ENCODE measurements at regions not wholly inside any gene's neighbourhood (a gene's known extent, or its start where the extent isn't known, plus 50 kb on each side); places are given as distances from the start of the nearest gene placed in this dataset.
A peak's percentile ranks its signal among the peaks of the same experiment; 100 is the strongest.

DNA sequence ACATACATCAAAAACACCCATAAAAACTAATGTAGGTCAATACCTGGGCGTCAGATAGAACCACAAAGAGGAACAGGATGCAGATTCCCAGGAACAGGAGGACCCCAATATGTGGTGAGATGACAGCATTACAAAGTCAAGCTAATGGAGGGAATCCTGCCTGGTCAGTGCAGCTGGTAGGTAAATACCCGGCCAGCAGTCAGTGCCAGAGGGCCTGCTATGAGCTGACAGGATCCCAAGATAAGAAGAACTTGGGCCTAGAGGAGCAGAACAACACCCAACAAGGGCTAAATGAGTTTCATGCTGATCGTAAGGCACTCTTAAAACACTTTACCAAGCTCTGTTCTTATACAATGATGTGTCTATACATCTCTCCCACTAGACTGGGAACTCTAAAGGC lies 61.2 kb upstream of the KCNMB2 start:
- H3K4me2 ChIP-seq (ENCODE audit: insufficient read depth in 1 of 2, low read depth in 2 of 2, low read length in 2 of 2) = no peak overlapping the region
- H2AFZ ChIP-seq (ENCODE audit: low read length) = no peak overlapping the region
- no peak overlapping the region for H3K56ac ChIP-seq (replicated peaks; ENCODE audit: insufficient read length, low read depth, low read length)
- no peak overlapping the region for H2BK15ac ChIP-seq (ENCODE audit: low read length)
- no peaks in the 10 kb centered on the region for H4K20me1 ChIP-seq (replicated peaks in 1 of 2; ENCODE audit: control insufficient read depth in 1 of 2, insufficient read depth in 2 of 2, low read length in 2 of 2)
- H4K8ac ChIP-seq (ENCODE audit: extremely low read depth, insufficient read depth, low read length) = no peak overlapping the region
- POLR2A ChIA-PET (ENCODE audit: partially characterized antibody) = no interaction called here
- H4K5ac ChIP-seq (ENCODE audit: insufficient read length, low read depth, low read length) = no peak overlapping the region
- CTCF ChIA-PET (ENCODE audit: partially characterized antibody) = interaction anchor here (1.0 to 2.2 kb wide), 4 partner anchors 18 to 441 kb away, joined by 3 to 5 read pairs (median 4); no protein-coding TSS in a partner anchor
- no peak overlapping the region for H2BK20ac ChIP-seq (ENCODE audit: low read length)
- peaks cover 0 to 5% (median 3%) of the 10 kb centered on the region in 4 experiments; a peak in 2 of 7 replicates for H3K4me1 ChIP-seq (replicated peaks in 1 of 4; ENCODE audit: control insufficient read depth in 3 of 4, insufficient read depth in 4 of 4, low read length in 3 of 4)
- H2BK12ac ChIP-seq (ENCODE audit: low read depth, low read length) = no peak overlapping the region
- no peak overlapping the region for H2BK120ac ChIP-seq (replicated peaks; ENCODE audit: low read depth, low read length)
- H3K18ac ChIP-seq (ENCODE audit: extremely low read depth, low read length) = no peak overlapping the region
- H3K23me2 ChIP-seq (ENCODE audit: low read depth, low read length) = no peaks in the 10 kb centered on the region; the same call in 1 of the 2 replicates
- FAIRE-seq (no peak), DNase-seq (ENCODE audit: low read depth in 1 of 2, low spot score in 2 of 2) (no peak)
- no peak overlapping the region for H3K27ac ChIP-seq (ENCODE audit: low read depth, low read length)
- no peaks in the 10 kb centered on the region for H3K9me3 ChIP-seq (ENCODE audit: insufficient read depth in 2 of 2, low read depth in 1 of 2, low read length in 1 of 2)
- H3K36me3 ChIP-seq (ENCODE audit: control insufficient read depth in 2 of 4, insufficient read depth in 4 of 4, low read length in 3 of 4) = no peaks in the 10 kb centered on the region
- 87% methylated on average over 3 of the region's 3 CpGs; no CpG with 5 or more reads in 1 of the 2 experiments for WGBS, 2 experiments (ENCODE audit: extremely low coverage in 1 of 2, insufficient coverage in 1 of 2, insufficient read length in 1 of 2, insufficient replicate concordance in 2 of 2, low coverage in 1 of 2, low lambda C conversion rate in 2 of 2, missing lambda C conversion rate in 1 of 2)
- no peaks in the 10 kb centered on the region for H3K27me3 ChIP-seq (replicated peaks in 1 of 4; ENCODE audit: control insufficient read depth in 3 of 4, extremely low read depth in 1 of 4, insufficient read depth in 3 of 4, low read length in 3 of 4)
- H3K14ac ChIP-seq (ENCODE audit: insufficient read length) = no peak overlapping the region
- no peak overlapping the region for H3K4me3 ChIP-seq (ENCODE audit: extremely low read depth in 1 of 4, insufficient read depth in 2 of 4, low read depth in 3 of 4, low read length in 4 of 4)
- H2AK5ac ChIP-seq (ENCODE audit: low read depth, low read length) = no peak overlapping the region
- H3K79me2 ChIP-seq (ENCODE audit: control insufficient read depth in 1 of 2, insufficient read depth in 2 of 2, low read length in 2 of 2) = no peaks in the 10 kb centered on the region
- no peak overlapping the region for H3K23ac ChIP-seq (ENCODE audit: insufficient read length)
- no peak overlapping the region for H3K9ac ChIP-seq (replicated peaks in 1 of 4; ENCODE audit: extremely low read depth in 1 of 4, low read depth in 3 of 4, low read length in 3 of 4)
- H2BK5ac ChIP-seq (ENCODE audit: low read depth, low read length) = no peak overlapping the region
- no peaks in the 10 kb centered on the region for H3K79me1 ChIP-seq (ENCODE audit: low read depth, low read length)
- H3K4ac ChIP-seq (replicated peaks; ENCODE audit: insufficient read length, low read depth, low read length) = no peak overlapping the region
- peak; percentile 41 to 57 for TF ChIP-seq RAD21 (IDR thresholded peaks at IDR 0.05 in 1 of 2, conservative IDR thresholded peaks at IDR 0.05 in 1 of 2; ENCODE audit: low read depth in 2 of 2, low read length in 2 of 2)
- no peak for TF ChIP-seq BCL11A (IDR thresholded peaks at IDR 0.05; ENCODE audit: low read depth in 2 of 2, low read length in 2 of 2)
- TF ChIP-seq, protein P1, sequence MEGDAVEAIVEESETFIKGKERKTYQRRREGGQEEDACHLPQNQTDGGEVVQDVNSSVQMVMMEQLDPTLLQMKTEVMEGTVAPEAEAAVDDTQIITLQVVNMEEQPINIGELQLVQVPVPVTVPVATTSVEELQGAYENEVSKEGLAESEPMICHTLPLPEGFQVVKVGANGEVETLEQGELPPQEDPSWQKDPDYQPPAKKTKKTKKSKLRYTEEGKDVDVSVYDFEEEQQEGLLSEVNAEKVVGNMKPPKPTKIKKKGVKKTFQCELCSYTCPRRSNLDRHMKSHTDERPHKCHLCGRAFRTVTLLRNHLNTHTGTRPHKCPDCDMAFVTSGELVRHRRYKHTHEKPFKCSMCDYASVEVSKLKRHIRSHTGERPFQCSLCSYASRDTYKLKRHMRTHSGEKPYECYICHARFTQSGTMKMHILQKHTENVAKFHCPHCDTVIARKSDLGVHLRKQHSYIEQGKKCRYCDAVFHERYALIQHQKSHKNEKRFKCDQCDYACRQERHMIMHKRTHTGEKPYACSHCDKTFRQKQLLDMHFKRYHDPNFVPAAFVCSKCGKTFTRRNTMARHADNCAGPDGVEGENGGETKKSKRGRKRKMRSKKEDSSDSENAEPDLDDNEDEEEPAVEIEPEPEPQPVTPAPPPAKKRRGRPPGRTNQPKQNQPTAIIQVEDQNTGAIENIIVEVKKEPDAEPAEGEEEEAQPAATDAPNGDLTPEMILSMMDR (IDR thresholded peaks at IDR 0.05; ENCODE audit: control extremely low read depth in 1 of 3, insufficient read depth in 1 of 3, low read depth in 1 of 3, low read length in 3 of 3) = peak; percentile 7 to 8 (median 8); a peak in 3 of 4 replicates
- TF ChIP-seq POLR2AphosphoS5 (IDR thresholded peaks at IDR 0.05; ENCODE audit: low read depth, low read length) = no peak
- H4K91ac ChIP-seq (replicated peaks; ENCODE audit: insufficient read length, low read length) = no peak overlapping the region
